GM18909 (cell line): ENCODE measurements at regions not wholly inside any gene's neighbourhood (a gene's known extent, or its start where the extent isn't known, plus 50 kb on each side); places are given as distances from the start of the nearest gene placed in this dataset.
"Not testable (repeated sequence)": the region's sequence is repeated elsewhere in the genome, so short reads cannot be mapped to it uniquely, and the experiment has no call there.

ENCODE experiments used
- ATAC-seq: cut with Tn5 transposase; IDR thresholded peaks from one replicate; pipeline ENCODE4 v1.9.1; 2021; ENCODE audit warnings: mild to moderate bottlenecking; ENCODE audit not compliant: unreplicated experiment, poor library complexity

GRCh38 chr12:85424581-85425348 is 144.7 kb downstream of the ALX1 start:
- ATAC-seq, result peak; percentile 91

- no peak for ATAC-seq
Observed at GRCh38 chr12:85425349-85425612, 145.3 kb downstream of the ALX1 start.

DNA sequence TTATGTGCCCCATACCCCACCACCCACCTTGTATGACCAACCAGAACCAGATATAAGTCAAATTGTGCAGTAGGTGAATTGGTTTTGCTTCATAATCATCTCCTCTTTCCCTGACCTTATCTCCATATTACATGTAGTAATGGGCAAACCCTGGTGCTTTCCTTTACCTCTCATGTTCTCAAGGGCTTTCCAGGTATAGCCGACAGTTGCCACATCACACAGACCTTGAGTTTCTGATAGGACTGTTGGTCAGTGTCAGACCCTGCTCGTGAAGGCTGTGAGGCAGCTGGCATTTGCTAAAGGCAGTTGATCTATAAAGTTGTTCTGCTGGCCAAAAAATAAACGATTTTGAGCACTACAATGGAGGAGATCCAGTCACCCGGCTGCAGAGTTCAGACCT is 145.9 kb downstream of the ALX1 start:
- no peak for ATAC-seq

- not testable (repeated sequence) for ATAC-seq
Observed at GRCh38 chr12:85433148-85433547, 153.1 kb downstream of the ALX1 start.

GRCh38 chr12:85440271-85440670 is 160.3 kb downstream of the ALX1 start:
- no peak for ATAC-seq

GRCh38 chr12:85441025-85441424 is 161.0 kb downstream of the ALX1 start:
- ATAC-seq, result no peak

DNA sequence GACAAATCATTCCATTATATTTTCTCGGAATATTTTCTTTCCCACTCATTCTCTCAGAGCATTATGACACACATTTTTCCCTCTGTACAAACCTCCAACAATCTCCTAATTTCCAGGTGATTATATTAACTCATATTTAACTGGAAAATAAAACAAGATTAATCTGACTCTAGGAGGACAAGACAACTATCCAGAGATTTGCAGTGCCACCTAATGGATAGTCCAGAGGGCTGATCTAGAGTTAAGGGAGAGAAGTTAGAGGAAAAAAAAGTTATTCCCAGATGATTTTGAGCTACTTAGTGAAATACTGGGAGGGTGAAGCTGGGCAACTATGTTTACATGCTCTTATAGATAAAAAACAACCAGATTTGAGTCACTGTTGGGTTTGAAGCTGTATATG is 161.7 kb downstream of the ALX1 start:
- ATAC-seq, result no peak

DNA sequence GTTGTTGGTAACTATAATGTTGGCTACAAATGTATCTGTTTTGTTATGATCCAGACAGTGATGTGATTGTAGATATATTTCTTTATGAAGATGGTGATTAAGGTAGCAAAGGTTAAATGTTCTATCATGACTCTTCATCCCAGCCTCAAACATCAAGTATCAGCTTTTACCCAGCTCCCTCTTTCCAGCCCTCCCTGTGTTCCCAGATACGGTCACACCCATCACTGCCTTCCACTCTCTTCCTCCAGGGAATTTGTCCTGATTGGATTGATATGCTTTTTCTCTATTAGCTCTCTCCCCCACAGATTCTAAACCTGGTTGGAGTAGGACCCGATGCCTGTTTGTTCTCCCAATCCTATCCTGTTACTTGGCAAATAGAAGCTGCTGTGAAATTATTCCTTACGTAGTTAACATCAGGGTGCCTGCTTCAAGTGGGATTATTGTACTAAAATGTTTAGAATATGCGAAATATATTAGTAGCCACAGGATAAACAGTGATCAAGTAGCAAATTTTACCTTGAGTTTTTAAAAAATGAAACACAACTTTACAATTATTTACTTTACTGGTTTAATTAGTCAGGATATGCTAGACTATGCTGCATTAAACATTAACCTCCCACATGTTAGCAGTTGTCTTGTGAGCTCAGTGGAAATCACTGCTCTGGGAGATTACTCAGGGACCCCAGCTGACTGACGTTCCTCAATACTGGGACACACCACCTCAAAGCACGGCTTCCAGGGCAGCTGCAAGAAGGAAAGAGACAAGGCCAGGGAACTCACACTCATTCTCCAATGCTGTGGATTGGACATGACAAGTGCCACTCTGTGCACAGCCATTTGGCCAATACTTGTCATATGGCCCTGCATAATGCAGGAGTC is 165.3 kb downstream of the ALX1 start:
- no peak for ATAC-seq

DNA sequence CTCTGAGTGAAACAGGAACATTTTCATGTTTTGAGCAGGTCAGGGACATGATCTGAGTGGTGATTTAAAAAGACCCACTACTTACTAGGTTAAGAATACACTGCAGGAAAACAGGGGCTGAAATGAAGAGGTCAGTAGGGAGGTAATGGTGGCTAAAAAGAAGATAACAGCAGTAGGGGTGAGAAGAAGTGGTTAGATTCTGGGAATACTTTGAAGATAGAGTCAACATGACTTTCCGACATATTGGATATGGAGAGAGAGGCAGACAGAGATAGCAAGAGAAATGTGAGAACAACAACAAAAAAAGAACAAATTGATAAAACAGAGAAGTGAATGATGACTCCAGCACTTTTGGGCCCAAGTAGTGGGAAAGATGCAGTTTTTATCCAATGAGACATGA is 168.0 kb downstream of the ALX1 start:
- ATAC-seq, result no peak

GRCh38 chr12:85448548-85449139 is 168.6 kb downstream of the ALX1 start:
- peak; percentile 60 for ATAC-seq

DNA sequence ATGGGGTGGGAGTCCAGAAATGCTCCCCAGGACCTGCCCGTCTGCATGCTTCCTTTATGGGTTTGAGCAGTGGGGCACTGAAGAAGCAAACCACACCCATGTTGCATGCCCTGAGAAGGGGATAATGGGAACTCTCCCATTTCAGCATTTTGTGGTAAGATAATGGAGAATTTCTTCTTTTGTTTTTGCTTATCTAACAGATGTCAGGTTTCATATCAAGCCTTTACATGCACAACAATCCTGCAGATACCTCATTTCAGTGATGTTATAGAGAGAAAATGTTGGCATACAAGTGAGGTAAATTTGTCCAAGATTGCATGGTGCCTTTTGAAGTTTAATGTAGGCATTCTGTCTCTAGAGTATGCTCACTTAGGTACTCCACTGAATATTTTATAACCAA is 177.0 kb downstream of the ALX1 start:
- ATAC-seq, result no peak

DNA sequence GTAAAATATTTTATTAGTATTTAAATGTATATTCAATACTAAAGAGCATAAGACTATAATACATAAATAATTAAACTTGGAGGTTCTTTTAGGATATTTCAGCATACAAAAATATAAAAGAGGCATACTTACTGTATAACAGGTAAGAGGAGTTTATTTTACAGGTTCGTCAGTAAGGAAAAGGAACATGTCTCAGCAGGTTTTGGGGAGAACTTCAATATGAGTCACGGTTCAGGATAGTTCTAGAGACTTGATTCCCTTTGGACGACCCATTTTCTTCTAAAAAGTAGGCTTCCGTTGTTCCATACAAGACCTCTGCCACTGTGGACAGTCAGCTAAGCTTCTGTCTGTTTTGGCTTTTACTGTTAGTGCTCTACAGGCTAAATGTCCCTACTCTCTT is 181.1 kb downstream of the ALX1 start:
- no peak for ATAC-seq

DNA sequence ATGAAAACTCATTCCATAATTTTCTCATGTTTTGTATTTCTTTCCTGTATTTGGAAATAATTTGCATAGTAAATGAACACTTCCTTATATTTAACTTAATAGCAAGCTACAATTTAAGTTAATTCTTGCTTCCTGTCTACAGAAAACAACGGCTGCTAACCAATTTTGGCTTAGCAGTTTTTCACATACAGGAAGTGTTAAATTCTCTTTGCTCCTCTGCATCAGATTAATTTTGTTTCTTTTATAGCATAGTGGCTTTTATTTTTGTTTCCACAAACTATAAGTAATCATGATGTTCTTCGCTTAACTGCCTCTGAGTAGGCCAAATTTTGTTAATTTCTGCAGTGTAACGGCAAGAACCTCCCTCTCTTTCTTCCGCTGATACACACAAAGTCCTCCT is 182.9 kb downstream of the ALX1 start:
- ATAC-seq, result no peak

- no peak for ATAC-seq
Observed at GRCh38 chr12:85466890-85467289, 186.9 kb downstream of the ALX1 start.

DNA sequence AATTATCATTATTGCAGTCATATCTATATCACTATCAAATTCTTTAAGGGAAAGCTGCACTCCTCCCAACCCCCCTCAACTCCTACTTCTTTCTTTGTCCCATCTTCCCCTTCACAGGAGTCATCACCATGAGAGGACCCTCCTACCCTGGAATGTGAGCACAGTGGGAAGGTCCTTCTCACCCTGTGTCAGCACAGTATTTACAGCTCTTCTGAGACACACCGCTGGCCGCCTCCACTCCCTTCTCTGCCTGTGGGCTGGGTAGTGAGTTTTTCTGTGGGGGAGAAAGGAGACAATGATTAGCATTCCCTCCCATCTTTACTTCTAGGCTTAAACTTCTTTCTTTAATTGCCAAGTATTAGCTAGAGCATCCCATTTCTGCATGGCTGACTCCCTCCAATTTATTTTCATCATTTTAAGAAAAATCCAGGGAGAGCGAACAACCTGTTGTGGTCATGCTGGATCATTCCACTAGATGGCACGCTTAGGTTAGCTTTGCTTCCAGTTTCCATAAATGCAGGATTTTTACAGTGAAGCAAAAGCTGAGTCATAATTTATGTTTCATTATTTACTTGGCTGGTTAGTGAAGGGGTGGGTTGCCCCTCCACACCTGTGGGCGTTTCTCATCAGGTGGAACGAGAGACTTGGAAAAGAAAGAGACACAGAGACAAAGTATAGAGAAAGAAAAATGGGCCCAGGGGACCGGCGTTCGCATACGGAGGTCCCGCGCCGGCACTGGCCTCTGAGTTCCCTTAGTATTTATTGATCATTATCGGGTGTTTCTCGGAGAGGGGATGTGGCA is 188.5 kb downstream of the ALX1 start:
- ATAC-seq, result peak; percentile 95

GRCh38 chr12:85469158-85470086 is 189.4 kb downstream of the ALX1 start:
- not testable (repeated sequence) for ATAC-seq

DNA sequence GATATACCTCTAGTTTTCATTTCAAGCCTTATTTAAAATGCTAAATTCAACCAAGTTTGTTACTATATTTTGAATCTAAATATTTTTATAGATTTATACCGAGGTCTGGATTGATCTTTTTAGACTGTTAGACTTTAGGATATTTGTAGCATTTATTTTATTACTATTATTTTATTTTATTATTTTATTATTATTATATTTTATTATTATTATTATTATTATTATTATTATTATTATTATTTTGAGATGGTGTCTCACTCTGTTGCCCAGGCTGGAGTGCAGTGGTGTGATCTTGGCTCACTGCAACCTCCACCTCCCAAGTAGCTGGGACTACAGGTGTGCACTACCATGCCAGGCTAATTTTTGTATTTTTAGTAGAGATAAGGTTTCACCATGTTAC is 195.3 kb downstream of the ALX1 start:
- not testable (repeated sequence) for ATAC-seq

DNA sequence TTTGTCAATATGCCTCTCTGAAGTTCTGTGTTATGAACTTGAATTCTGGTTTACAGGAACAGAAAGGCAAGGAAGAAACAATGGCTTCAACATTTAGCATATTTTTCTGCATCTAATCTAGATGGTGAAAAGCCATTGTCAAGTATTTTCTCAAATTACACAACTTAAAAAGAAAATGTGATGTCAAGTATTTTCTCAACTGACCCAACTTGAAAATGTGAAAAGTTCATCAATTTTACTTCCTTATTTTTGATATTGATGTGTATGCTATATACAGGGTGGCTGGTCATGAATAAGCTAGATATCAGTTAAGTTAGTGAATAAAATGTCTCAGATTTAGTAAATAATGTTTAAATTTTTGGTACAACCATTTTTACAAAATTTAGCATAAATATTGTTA is 196.7 kb downstream of the ALX1 start:
- ATAC-seq, result no peak

- ATAC-seq, result peak; percentile 91
Observed at GRCh38 chr12:85484387-85484786, 204.4 kb downstream of the ALX1 start.

- no peak for ATAC-seq
Observed at GRCh38 chr12:85489194-85489593, 209.2 kb downstream of the ALX1 start.
